HL-60 (cell line): ENCODE measurements at regions not wholly inside any gene's neighbourhood (a gene's known extent, or its start where the extent isn't known, plus 50 kb on each side); places are given as distances from the start of the nearest gene placed in this dataset.
"Not testable (repeated sequence)": the region's sequence is repeated elsewhere in the genome, so short reads cannot be mapped to it uniquely, and the experiment has no call there.

ENCODE experiments used
- TF ChIP-seq, protein P1 (sequence below): IDR thresholded peaks from 2 replicates; pipeline ENCODE4 v1.6.1; 2012; ENCODE audit warnings: low read depth; ENCODE audit not compliant: insufficient replicate concordance
- TF ChIP-seq, protein P2 (sequence below): IDR thresholded peaks from one replicate; pipeline ENCODE4 v1.5.1; 2011; ENCODE audit warnings: low read length, control low read depth, inconsistent platforms; ENCODE audit not compliant: insufficient read depth

DNA sequence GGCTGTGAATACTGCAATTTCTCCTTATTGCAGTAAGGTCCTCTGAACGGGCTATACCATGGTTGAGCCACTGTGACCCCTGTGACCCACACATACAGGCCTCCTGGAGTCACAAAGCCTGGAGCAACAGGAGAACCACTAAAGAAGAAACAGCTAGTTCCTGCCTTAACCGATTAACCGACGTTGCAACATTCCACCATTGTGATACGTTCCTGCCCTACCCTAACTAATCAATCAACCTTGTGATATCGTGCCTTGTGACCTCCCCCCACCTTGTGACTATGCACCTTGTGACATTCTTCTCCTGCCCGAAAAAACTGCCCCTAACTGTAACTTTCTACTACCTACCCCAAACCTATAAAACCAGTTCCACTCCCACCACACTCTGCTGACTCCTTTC is 301.5 kb upstream of the MAGEB16 start:
- TF ChIP-seq, protein P1, sequence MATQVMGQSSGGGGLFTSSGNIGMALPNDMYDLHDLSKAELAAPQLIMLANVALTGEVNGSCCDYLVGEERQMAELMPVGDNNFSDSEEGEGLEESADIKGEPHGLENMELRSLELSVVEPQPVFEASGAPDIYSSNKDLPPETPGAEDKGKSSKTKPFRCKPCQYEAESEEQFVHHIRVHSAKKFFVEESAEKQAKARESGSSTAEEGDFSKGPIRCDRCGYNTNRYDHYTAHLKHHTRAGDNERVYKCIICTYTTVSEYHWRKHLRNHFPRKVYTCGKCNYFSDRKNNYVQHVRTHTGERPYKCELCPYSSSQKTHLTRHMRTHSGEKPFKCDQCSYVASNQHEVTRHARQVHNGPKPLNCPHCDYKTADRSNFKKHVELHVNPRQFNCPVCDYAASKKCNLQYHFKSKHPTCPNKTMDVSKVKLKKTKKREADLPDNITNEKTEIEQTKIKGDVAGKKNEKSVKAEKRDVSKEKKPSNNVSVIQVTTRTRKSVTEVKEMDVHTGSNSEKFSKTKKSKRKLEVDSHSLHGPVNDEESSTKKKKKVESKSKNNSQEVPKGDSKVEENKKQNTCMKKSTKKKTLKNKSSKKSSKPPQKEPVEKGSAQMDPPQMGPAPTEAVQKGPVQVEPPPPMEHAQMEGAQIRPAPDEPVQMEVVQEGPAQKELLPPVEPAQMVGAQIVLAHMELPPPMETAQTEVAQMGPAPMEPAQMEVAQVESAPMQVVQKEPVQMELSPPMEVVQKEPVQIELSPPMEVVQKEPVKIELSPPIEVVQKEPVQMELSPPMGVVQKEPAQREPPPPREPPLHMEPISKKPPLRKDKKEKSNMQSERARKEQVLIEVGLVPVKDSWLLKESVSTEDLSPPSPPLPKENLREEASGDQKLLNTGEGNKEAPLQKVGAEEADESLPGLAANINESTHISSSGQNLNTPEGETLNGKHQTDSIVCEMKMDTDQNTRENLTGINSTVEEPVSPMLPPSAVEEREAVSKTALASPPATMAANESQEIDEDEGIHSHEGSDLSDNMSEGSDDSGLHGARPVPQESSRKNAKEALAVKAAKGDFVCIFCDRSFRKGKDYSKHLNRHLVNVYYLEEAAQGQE = not testable (repeated sequence)
- TF ChIP-seq, protein P2, sequence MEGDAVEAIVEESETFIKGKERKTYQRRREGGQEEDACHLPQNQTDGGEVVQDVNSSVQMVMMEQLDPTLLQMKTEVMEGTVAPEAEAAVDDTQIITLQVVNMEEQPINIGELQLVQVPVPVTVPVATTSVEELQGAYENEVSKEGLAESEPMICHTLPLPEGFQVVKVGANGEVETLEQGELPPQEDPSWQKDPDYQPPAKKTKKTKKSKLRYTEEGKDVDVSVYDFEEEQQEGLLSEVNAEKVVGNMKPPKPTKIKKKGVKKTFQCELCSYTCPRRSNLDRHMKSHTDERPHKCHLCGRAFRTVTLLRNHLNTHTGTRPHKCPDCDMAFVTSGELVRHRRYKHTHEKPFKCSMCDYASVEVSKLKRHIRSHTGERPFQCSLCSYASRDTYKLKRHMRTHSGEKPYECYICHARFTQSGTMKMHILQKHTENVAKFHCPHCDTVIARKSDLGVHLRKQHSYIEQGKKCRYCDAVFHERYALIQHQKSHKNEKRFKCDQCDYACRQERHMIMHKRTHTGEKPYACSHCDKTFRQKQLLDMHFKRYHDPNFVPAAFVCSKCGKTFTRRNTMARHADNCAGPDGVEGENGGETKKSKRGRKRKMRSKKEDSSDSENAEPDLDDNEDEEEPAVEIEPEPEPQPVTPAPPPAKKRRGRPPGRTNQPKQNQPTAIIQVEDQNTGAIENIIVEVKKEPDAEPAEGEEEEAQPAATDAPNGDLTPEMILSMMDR = not testable (repeated sequence)
